ENCODE measurements at regions not wholly inside any gene's neighbourhood (a gene's known extent, or its start where the extent isn't known, plus 50 kb on each side); places are given as distances from the start of the nearest gene placed in this dataset.

- H3K4me3 ChIP-seq = no peak overlapping the region
- no peaks in the 10 kb centered on the region for H3K27me3 ChIP-seq
- no peaks in the 10 kb centered on the region for H3K36me3 ChIP-seq (ENCODE audit: low read depth, missing control alignments)
- no peak for TF ChIP-seq POLR2A (IDR thresholded peaks at IDR 0.05)
- TF ChIP-seq, protein P1, sequence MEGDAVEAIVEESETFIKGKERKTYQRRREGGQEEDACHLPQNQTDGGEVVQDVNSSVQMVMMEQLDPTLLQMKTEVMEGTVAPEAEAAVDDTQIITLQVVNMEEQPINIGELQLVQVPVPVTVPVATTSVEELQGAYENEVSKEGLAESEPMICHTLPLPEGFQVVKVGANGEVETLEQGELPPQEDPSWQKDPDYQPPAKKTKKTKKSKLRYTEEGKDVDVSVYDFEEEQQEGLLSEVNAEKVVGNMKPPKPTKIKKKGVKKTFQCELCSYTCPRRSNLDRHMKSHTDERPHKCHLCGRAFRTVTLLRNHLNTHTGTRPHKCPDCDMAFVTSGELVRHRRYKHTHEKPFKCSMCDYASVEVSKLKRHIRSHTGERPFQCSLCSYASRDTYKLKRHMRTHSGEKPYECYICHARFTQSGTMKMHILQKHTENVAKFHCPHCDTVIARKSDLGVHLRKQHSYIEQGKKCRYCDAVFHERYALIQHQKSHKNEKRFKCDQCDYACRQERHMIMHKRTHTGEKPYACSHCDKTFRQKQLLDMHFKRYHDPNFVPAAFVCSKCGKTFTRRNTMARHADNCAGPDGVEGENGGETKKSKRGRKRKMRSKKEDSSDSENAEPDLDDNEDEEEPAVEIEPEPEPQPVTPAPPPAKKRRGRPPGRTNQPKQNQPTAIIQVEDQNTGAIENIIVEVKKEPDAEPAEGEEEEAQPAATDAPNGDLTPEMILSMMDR (IDR thresholded peaks at IDR 0.05) = no peak
- H3K27ac ChIP-seq = no peak overlapping the region
- no peaks in the 10 kb centered on the region for H3K9me3 ChIP-seq
- DNase-seq = no peak
- intact Hi-C loops (cut with DNase I; ENCODE audit: low total_unique reads) = no loop called here
- WGBS, 2 donors = 91 to 94% methylated on average over 3 of the region's 3 CpGs
- H3K4me1 ChIP-seq = no peaks in the 10 kb centered on the region
Observed at GRCh38 chr10:20953120-20953519, 56.0 kb upstream of the NEBL start.

GRCh38 chr10:20949967-20950366 is 52.9 kb upstream of the NEBL start:
- DNase-seq = no peak
- Histone ChIP-seq H3K36me3 (ENCODE audit: low read depth, missing control alignments) (no peaks in the 10 kb centered on the region), H3K4me1 (no peaks in the 10 kb centered on the region), H3K4me3 (no peak overlapping the region), H3K27me3 (no peaks in the 10 kb centered on the region), H3K9me3 (no peaks in the 10 kb centered on the region), H3K27ac (no peak overlapping the region)
- TF ChIP-seq, protein P1 (IDR thresholded peaks at IDR 0.05) = no peak
- no peak for TF ChIP-seq POLR2A (IDR thresholded peaks at IDR 0.05)
- intact Hi-C loops (cut with DNase I; ENCODE audit: low total_unique reads) = no loop called here
- 83 to 91% methylated on average over 6 of the region's 6 CpGs for WGBS, 2 donors

DNA sequence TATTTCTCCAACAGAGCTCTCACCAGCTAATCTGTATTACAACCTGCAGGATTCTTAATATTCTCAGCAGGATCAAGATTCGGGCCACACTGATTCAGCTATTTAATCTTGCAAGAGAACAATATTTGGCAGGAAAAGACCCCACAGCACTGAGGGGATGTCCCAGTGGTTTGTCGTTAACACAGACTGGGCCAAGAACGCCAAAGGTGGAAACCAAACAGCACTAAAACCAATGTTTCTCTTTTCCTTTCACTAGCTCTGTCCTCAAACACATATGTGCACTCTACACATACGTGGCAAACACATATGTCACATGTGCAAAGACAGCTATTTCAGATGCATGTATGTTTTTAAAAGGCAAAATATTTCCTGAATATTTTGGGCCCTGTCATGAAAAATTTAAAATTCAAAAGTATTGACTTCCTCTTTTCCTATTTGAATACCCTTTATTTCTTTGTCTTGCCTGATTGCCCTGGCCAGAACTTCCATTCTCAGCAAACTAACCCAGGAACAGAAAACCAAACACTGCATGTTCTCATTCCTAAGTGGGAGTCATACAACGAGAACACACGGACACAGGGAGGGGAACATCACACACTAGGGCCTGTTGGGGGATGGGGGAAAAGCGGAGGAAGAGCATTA is 51.7 kb upstream of the NEBL start:
- no peak for DNase-seq
- TF ChIP-seq POLR2A (IDR thresholded peaks at IDR 0.05) = no peak
- TF ChIP-seq, protein P1 (IDR thresholded peaks at IDR 0.05) = no peak
- intact Hi-C loops (cut with DNase I; ENCODE audit: low total_unique reads) = no loop called here
- 67 to 76% methylated on average over 7 of the region's 7 CpGs for WGBS, 2 donors
- no peak overlapping the region for H3K27ac ChIP-seq
- H3K36me3 ChIP-seq (ENCODE audit: low read depth, missing control alignments) = no peaks in the 10 kb centered on the region
- no peaks in the 10 kb centered on the region for H3K4me1 ChIP-seq
- no peaks in the 10 kb centered on the region for H3K27me3 ChIP-seq
- H3K4me3 ChIP-seq = no peak overlapping the region
- H3K9me3 ChIP-seq = no peaks in the 10 kb centered on the region

Small RNA genes in the stretch of these regions (small RNA-seq; reads per million reads assigned to genes)
- gene AL158209.2 (0 reads per million in 2 donors), gene RF00017 (0 reads per million in 2 donors), gene RNU6-15P (0 reads per million in 2 donors)
